GM21526 (cell line): ENCODE measurements at regions not wholly inside any gene's neighbourhood (a gene's known extent, or its start where the extent isn't known, plus 50 kb on each side); places are given as distances from the start of the nearest gene placed in this dataset.

Source experiments
- ATAC-seq: cut with Tn5 transposase; IDR thresholded peaks from one replicate; pipeline ENCODE4 v1.9.1; 2021; ENCODE audit warnings: moderate library complexity; ENCODE audit not compliant: unreplicated experiment, low FRiP score

GRCh38 chr10:6660460-6660859 lies 80.4 kb upstream of the PRKCQ start:
- ATAC-seq = no peak

- no peak for ATAC-seq
These were observed 79.4 kb upstream of the PRKCQ start for GRCh38 chr10:6659451-6659850.

GRCh38 chr10:6657669-6658068 lies 77.6 kb upstream of the PRKCQ start:
- ATAC-seq = no peak

GRCh38 chr10:6657196-6657595 lies 77.1 kb upstream of the PRKCQ start:
- no peak for ATAC-seq

GRCh38 chr10:6654571-6654970 lies 74.5 kb upstream of the PRKCQ start:
- ATAC-seq = no peak

GRCh38 chr10:6650586-6650985 lies 70.5 kb upstream of the PRKCQ start:
- no peak for ATAC-seq

GRCh38 chr10:6649903-6650302 lies 69.8 kb upstream of the PRKCQ start:
- ATAC-seq = no peak

- ATAC-seq = no peak
These were observed 69.0 kb upstream of the PRKCQ start for GRCh38 chr10:6648894-6649720.

- peak; percentile 72 for ATAC-seq
These were observed 67.9 kb upstream of the PRKCQ start for GRCh38 chr10:6647811-6648526.

GRCh38 chr10:6643962-6644361 lies 63.9 kb upstream of the PRKCQ start:
- no peak for ATAC-seq

- ATAC-seq = no peak
These were observed 62.8 kb upstream of the PRKCQ start for GRCh38 chr10:6642876-6643275.

- no peak for ATAC-seq
These were observed 60.5 kb upstream of the PRKCQ start for GRCh38 chr10:6640433-6641040.

- no peak for ATAC-seq
These were observed 57.0 kb upstream of the PRKCQ start for GRCh38 chr10:6637053-6637452.

- ATAC-seq = no peak
These were observed 55.7 kb upstream of the PRKCQ start for GRCh38 chr10:6635784-6636183.
